ENCODE measurements at regions not wholly inside any gene's neighbourhood (a gene's known extent, or its start where the extent isn't known, plus 50 kb on each side); places are given as distances from the start of the nearest gene placed in this dataset.

- Histone ChIP-seq H3K27me3 (ENCODE audit: control insufficient read depth in 4 of 4, insufficient read depth in 4 of 4, low read length in 3 of 4) (no peaks in the 10 kb centered on the region), H3K9ac (ENCODE audit: low read depth in 1 of 2, low read length in 2 of 2) (no peak overlapping the region), H3K27ac (ENCODE audit: low read depth in 1 of 2, low read length in 2 of 2) (no peak overlapping the region), H3K4me3 (ENCODE audit: low read depth in 1 of 3, low read length in 3 of 3) (no peak overlapping the region), H3K36me3 (ENCODE audit: control insufficient read depth in 4 of 4, insufficient read depth in 3 of 4, low read depth in 1 of 4, low read length in 3 of 4) (no peaks in the 10 kb centered on the region), H3K9me3 (ENCODE audit: control insufficient read depth in 4 of 4, low read length in 3 of 4) (no peaks in the 10 kb centered on the region), H3K4me1 (ENCODE audit: control insufficient read depth in 4 of 4, insufficient read depth in 4 of 4, low read length in 3 of 4) (no peaks in the 10 kb centered on the region)
- no peak for DNase-seq (ENCODE audit: low spot score)
- TF ChIP-seq HNF4G (IDR thresholded peaks at IDR 0.05): no peak
- TF ChIP-seq SP1 (IDR thresholded peaks at IDR 0.05): no peak
- TF ChIP-seq FOXA1 (IDR thresholded peaks at IDR 0.05): no peak
- no peak for TF ChIP-seq RXRA (IDR thresholded peaks at IDR 0.05)
- TF ChIP-seq GABPA (IDR thresholded peaks at IDR 0.05 in 1 of 2, conservative IDR thresholded peaks at IDR 0.05 in 1 of 2): no peak
- TF ChIP-seq JUND (IDR thresholded peaks at IDR 0.05): no peak
- TF ChIP-seq, protein P1, sequence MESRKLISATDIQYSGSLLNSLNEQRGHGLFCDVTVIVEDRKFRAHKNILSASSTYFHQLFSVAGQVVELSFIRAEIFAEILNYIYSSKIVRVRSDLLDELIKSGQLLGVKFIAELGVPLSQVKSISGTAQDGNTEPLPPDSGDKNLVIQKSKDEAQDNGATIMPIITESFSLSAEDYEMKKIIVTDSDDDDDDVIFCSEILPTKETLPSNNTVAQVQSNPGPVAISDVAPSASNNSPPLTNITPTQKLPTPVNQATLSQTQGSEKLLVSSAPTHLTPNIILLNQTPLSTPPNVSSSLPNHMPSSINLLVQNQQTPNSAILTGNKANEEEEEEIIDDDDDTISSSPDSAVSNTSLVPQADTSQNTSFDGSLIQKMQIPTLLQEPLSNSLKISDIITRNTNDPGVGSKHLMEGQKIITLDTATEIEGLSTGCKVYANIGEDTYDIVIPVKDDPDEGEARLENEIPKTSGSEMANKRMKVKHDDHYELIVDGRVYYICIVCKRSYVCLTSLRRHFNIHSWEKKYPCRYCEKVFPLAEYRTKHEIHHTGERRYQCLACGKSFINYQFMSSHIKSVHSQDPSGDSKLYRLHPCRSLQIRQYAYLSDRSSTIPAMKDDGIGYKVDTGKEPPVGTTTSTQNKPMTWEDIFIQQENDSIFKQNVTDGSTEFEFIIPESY (IDR thresholded peaks at IDR 0.05): no peak
- TF ChIP-seq, protein P2, sequence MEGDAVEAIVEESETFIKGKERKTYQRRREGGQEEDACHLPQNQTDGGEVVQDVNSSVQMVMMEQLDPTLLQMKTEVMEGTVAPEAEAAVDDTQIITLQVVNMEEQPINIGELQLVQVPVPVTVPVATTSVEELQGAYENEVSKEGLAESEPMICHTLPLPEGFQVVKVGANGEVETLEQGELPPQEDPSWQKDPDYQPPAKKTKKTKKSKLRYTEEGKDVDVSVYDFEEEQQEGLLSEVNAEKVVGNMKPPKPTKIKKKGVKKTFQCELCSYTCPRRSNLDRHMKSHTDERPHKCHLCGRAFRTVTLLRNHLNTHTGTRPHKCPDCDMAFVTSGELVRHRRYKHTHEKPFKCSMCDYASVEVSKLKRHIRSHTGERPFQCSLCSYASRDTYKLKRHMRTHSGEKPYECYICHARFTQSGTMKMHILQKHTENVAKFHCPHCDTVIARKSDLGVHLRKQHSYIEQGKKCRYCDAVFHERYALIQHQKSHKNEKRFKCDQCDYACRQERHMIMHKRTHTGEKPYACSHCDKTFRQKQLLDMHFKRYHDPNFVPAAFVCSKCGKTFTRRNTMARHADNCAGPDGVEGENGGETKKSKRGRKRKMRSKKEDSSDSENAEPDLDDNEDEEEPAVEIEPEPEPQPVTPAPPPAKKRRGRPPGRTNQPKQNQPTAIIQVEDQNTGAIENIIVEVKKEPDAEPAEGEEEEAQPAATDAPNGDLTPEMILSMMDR (IDR thresholded peaks at IDR 0.05; ENCODE audit: low read depth, low read length, missing input control): no peak
- no peak for TF ChIP-seq FOXA2 (IDR thresholded peaks at IDR 0.05)
- TF ChIP-seq ATF3 (IDR thresholded peaks at IDR 0.05): no peak
- TF ChIP-seq HNF4A (conservative IDR thresholded peaks at IDR 0.05): no peak
- no peak for TF ChIP-seq RAD21 (IDR thresholded peaks at IDR 0.05)
- TF ChIP-seq EGR1 (IDR thresholded peaks at IDR 0.05; ENCODE audit: low read depth in 2 of 2): no peak
- no peak for TF ChIP-seq YY1 (IDR thresholded peaks at IDR 0.05)
- no peak for TF ChIP-seq TAF1 (conservative IDR thresholded peaks at IDR 0.05)
- whole genome bisulfite sequencing: 94% methylated on average over 7 of the region's 7 CpGs
These were observed 205.6 kb upstream of the ZNF608 start for GRCh38 chr5:124952079-124952478.

GRCh38 chr5:124952566-124952965 is 206.1 kb upstream of the ZNF608 start:
- H3K27ac ChIP-seq (ENCODE audit: low read depth in 1 of 2, low read length in 2 of 2): no peak overlapping the region
- TF ChIP-seq GABPA (IDR thresholded peaks at IDR 0.05 in 1 of 2, conservative IDR thresholded peaks at IDR 0.05 in 1 of 2) (no peak), NR2F2 (IDR thresholded peaks at IDR 0.05) (no peak), JUND (IDR thresholded peaks at IDR 0.05) (no peak), RAD21 (IDR thresholded peaks at IDR 0.05) (no peak), FOXA2 (IDR thresholded peaks at IDR 0.05) (no peak), RXRA (IDR thresholded peaks at IDR 0.05) (no peak), MAX (IDR thresholded peaks at IDR 0.05) (no peak), REST (IDR thresholded peaks at IDR 0.05) (no peak), ATF3 (IDR thresholded peaks at IDR 0.05) (no peak), YY1 (IDR thresholded peaks at IDR 0.05) (no peak)
- TF ChIP-seq, protein P1 (IDR thresholded peaks at IDR 0.05): no peak
- 93% methylated on average over 2 of the region's 2 CpGs for WGBS
- H3K27me3 ChIP-seq (ENCODE audit: control insufficient read depth in 4 of 4, insufficient read depth in 4 of 4, low read length in 3 of 4): no peaks in the 10 kb centered on the region
- H3K9me3 ChIP-seq (ENCODE audit: control insufficient read depth in 4 of 4, low read length in 3 of 4): no peaks in the 10 kb centered on the region
- no peak for DNase-seq (ENCODE audit: low spot score)
- no peaks in the 10 kb centered on the region for H3K4me1 ChIP-seq (ENCODE audit: control insufficient read depth in 4 of 4, insufficient read depth in 4 of 4, low read length in 3 of 4)
- no peaks in the 10 kb centered on the region for H3K36me3 ChIP-seq (ENCODE audit: control insufficient read depth in 4 of 4, insufficient read depth in 3 of 4, low read depth in 1 of 4, low read length in 3 of 4)
- no peak overlapping the region for H3K4me3 ChIP-seq (ENCODE audit: low read depth in 1 of 3, low read length in 3 of 3)
- H3K9ac ChIP-seq (ENCODE audit: low read depth in 1 of 2, low read length in 2 of 2): no peak overlapping the region

Data from liver (tissue), 8 donors.